Neutrophil (primary cell): ENCODE measurements at regions not wholly inside any gene's neighbourhood (a gene's known extent, or its start where the extent isn't known, plus 50 kb on each side); places are given as distances from the start of the nearest gene placed in this dataset.
"Not testable (repeated sequence)": the region's sequence is repeated elsewhere in the genome, so short reads cannot be mapped to it uniquely, and the experiment has no call there.

Experiments used
- H3K27ac ChIP-seq: fragments of 200-600 bp; sonication (generic); 2 replicates; pipeline ENCODE4 v1.5.1; 2016; ENCODE audit warnings: mild to moderate bottlenecking, moderate library complexity
- H3K27me3 ChIP-seq: fragments of 200-600 bp; sonication (generic); 2 replicates; pipeline ENCODE4 v1.6.0; 2016; ENCODE audit warnings: mild to moderate bottlenecking
- H3K36me3 ChIP-seq: fragments of 200-600 bp; sonication (generic); 2 replicates; pipeline ENCODE4 v1.5.1; 2017
- H3K4me1 ChIP-seq, 2 experiments: fragments of 200-600 bp in 1 of 2; sonication (generic) in 1 of 2; 1 replicate in 1 of 2; 2 replicates in 1 of 2; pipeline versions ENCODE4 v1.5.1 to v1.6.1; 2013 to 2016; ENCODE audit warnings: low read depth in 1 of 2, low read length in 1 of 2, mild to moderate bottlenecking in 1 of 2, moderate library complexity in 1 of 2; ENCODE audit not compliant: control insufficient read depth in 1 of 2, insufficient read depth in 1 of 2
- H3K4me3 ChIP-seq, 2 experiments: fragments of 200-600 bp in 1 of 2; sonication (generic) in 1 of 2; 1 replicate in 1 of 2; 2 replicates in 1 of 2; pipeline ENCODE4 v1.5.1; 2013 to 2016; ENCODE audit warnings: low read depth in 1 of 2, low read length in 1 of 2, mild to moderate bottlenecking in 1 of 2, moderate library complexity in 1 of 2
- H3K9me3 ChIP-seq: fragments of 200-600 bp; sonication (generic); 2 replicates; pipeline ENCODE4 v1.5.1; 2016
- TF ChIP-seq, protein P1 (sequence below): fragments of 200-600 bp; sonication (generic); IDR thresholded peaks from 2 replicates; pipeline ENCODE4 v1.5.1; 2016; ENCODE audit warnings: antibody characterized with exemption

DNA sequence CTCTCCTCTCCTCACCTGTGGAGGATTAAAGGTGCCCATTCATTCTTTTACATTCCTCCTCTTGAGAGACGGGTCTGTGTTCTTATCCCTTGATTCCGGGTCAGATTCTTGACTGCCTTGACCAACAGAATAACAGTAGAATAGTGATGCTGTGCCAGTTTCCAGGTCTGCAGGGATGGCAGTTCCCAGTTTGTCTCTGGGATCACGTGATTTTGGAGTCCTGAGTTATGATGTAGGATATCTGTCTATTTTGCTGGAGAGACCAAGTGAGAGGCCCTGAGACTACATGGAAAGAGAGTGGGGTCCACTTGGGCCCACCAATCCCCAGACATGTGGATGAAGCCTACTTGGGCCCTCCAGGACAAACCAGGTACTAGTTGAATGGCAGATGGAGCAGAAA is 142.8 kb downstream of the TTC8 start:
- Histone ChIP-seq H3K4me1 (no peaks in the 10 kb centered on the region), H3K4me3 (no peak overlapping the region), H3K9me3 (no peaks in the 10 kb centered on the region), H3K36me3 (no peaks in the 10 kb centered on the region), H3K27ac (no peak overlapping the region), H3K27me3 (no peaks in the 10 kb centered on the region)
- TF ChIP-seq, protein P1, sequence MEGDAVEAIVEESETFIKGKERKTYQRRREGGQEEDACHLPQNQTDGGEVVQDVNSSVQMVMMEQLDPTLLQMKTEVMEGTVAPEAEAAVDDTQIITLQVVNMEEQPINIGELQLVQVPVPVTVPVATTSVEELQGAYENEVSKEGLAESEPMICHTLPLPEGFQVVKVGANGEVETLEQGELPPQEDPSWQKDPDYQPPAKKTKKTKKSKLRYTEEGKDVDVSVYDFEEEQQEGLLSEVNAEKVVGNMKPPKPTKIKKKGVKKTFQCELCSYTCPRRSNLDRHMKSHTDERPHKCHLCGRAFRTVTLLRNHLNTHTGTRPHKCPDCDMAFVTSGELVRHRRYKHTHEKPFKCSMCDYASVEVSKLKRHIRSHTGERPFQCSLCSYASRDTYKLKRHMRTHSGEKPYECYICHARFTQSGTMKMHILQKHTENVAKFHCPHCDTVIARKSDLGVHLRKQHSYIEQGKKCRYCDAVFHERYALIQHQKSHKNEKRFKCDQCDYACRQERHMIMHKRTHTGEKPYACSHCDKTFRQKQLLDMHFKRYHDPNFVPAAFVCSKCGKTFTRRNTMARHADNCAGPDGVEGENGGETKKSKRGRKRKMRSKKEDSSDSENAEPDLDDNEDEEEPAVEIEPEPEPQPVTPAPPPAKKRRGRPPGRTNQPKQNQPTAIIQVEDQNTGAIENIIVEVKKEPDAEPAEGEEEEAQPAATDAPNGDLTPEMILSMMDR = no peak

DNA sequence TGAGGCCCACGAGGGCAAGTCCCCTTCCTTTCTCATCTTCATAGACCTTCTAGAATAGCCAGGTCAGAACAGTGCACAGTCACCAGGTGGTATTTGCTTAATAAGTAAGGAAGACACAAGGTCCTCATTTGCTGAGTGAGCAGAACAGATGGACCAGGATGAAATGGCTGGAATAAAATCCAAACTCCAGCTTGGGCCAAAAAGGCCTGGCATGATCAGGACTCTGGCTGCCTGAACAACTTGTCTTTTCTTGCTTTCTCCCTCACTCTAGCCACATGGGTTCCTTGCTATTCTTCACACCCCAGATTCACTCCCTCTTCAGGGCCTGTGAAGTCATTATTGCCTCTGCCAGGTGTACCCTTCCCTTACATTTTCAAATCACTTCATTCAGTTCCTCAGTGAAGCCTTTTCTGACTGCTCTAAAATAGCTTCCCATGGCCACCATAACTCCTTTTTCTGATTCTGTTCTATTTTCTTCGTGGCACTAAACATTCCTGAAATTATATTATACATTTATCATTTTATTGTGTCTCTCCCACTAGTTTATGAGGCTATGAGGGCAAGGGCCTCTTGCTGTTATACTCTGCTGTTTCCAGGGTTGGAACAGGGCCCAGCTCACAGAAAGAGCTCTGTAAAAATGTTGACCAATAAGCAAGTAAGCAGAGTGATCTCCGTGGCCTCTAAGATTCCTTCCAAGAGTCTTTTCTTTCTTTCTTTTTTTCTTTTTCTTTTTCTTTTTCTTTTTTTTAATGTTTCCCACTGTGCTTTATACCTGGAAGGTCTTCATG is 150.8 kb downstream of the TTC8 start:
- no peak overlapping the region for H3K4me3 ChIP-seq
- no peak overlapping the region for H3K27ac ChIP-seq
- TF ChIP-seq, protein P1 = no peak
- no peaks in the 10 kb centered on the region for H3K9me3 ChIP-seq
- H3K36me3 ChIP-seq = no peaks in the 10 kb centered on the region
- peaks cover 43% of the 10 kb centered on the region for H3K27me3 ChIP-seq
- H3K4me1 ChIP-seq = no peaks in the 10 kb centered on the region

DNA sequence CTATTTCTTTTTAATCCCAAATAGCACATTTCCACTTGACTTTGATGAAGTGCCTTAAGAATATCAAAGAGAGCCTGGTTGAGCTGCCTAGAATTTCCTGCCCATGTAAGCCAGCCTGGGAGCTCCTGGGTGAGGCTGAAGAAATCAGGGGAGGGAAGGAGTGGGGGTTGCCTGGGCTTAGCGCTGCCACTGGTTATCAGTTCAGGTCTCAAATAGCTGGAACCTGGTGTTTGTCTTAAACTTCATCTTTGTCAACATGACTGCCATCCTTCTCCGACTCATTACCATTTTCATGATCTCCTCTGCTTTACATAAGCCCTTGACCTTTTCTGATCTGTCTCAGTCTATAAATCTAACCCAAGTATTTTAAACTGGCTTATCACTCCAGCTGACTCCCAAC is 151.5 kb downstream of the TTC8 start:
- Histone ChIP-seq H3K4me1 (no peaks in the 10 kb centered on the region), H3K27me3 (peaks cover 46% of the 10 kb centered on the region), H3K4me3 (no peak overlapping the region), H3K27ac (no peak overlapping the region), H3K36me3 (no peaks in the 10 kb centered on the region), H3K9me3 (no peaks in the 10 kb centered on the region)
- TF ChIP-seq, protein P1 = no peak

DNA sequence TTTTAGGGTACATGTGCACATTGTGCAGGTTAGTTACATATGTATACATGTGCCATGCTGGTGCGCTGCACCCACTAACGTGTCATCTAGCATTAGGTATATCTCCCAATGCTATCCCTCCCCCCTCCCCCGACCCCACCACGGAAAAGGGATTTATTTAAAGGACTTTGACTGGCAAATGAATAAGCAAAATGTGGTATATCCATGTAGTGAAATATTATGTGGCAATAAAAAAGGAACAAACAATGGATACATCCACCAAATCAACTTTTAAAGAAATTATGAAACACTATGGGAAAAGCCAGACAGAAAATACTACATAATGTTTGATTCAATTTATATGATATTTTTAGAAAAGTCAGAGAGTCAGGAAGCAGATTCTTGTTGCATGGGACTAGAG is 156.5 kb downstream of the TTC8 start:
- H3K36me3 ChIP-seq, H3K4me1 ChIP-seq, H3K4me3 ChIP-seq, H3K27ac ChIP-seq, H3K9me3 ChIP-seq: not testable (repeated sequence)
- peaks cover 58% of the 10 kb centered on the region for H3K27me3 ChIP-seq

DNA sequence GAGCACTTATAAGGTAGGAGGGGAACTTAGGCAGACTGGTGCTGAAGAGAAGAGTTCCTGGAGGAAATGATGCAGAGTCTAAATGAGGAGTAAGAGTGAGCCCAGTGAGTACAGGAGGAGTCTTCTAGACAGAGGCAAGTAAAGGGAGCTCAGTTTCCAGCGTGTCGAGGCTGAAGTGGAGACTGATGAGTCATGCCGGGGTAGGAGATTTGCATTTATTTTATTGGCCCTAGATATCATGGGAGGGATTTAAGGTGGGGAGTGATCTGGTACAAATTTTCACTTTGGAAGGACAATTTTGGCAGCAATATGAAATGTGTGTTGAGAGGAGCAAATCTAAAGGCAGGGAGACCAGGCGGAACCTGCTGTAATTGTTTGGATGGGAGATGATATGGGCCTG is 157.5 kb downstream of the TTC8 start:
- Histone ChIP-seq H3K27ac (no peak overlapping the region), H3K4me3 (no peak overlapping the region), H3K4me1 (no peaks in the 10 kb centered on the region), H3K9me3 (no peaks in the 10 kb centered on the region), H3K27me3 (peaks cover 48% of the 10 kb centered on the region), H3K36me3 (no peaks in the 10 kb centered on the region)
- TF ChIP-seq, protein P1 = no peak

DNA sequence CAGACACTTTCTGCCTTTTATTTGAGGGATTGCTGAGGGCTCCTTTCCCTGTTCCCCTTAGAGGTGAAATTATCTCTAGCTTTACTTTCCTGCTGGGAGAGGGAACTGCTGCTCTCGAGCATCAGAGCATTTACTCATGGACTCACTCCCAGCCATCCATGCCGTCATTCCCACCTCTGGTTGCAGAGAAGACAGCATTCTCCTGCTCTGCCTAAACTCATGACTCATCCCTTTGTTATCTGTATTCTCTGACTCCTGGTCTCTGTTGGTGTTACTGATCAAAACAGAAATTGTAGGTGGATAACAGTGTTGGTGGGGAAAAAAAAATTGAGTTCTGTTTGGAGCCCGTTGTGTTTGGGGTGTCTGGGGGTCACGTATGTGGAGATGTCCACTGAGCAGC is 159.3 kb downstream of the TTC8 start:
- TF ChIP-seq, protein P1 = no peak
- Histone ChIP-seq H3K27ac (no peak overlapping the region), H3K4me3 (no peak overlapping the region), H3K27me3 (peaks cover 31% of the 10 kb centered on the region), H3K4me1 (no peaks in the 10 kb centered on the region), H3K9me3 (no peaks in the 10 kb centered on the region), H3K36me3 (no peaks in the 10 kb centered on the region)
